ENCODE measurements at regions not wholly inside any gene's neighbourhood (a gene's known extent, or its start where the extent isn't known, plus 50 kb on each side); places are given as distances from the start of the nearest gene placed in this dataset.

DNA sequence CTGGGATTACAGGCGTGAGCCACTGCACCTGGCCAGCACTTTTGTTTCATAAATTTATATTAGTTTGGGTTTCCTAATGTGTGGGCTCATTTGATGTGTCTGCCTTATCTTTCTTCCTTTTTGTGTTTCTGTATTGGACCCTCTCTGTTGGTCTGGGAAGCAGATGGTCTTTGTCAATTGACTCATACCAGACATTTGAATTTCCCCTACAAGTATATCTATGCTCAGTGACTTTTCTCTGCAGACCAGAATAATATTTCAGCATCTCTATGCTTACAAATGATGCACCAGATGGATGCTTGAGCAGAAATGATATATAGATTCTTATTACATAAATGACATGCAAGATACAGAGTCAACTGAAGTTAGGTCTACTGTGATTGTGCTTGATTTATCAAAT lies 329.9 kb upstream of the SLCO3A1 start:
- POLR2A ChIA-PET (ENCODE audit: partially characterized antibody): no interaction called here

DNA sequence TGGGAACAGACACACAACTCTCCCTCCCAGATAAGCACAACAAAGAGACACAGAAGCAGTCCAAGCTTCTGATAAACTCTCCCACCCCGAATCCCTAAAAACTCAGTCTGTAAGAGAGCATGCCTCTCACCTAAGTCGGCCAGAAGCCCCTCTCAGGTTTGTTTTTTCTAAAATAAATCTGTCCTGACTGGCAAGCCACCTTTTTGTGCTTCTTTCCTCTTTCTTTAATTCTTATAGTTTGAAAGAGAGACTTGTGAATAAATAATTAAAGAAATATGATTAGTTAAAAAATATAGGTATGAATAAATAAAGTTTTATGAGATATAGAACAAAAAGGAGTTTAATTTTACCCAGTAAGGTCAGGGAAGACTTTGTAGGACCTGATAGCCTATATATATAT lies 329.0 kb upstream of the SLCO3A1 start:
- Mint-ChIP-seq H3K9me3 (peaks cover 0 to 2% (median 0%) of the 10 kb centered on the region in 8 donors), H3K4me3 (peak overlapping the region in 1 of 8 donors; percentile 11), H3K4me1 (peaks cover 23 to 44% (median 27%) of the 10 kb centered on the region in 4 donors), H3K27ac (peak overlapping the region in 1 of 7 donors; percentile 3), H3K36me3 (no peaks in the 10 kb centered on the region), H3K27me3 (peaks cover 1 to 6% of the 10 kb centered on the region in 2 donors)
- H3K4me1 ChIP-seq (ENCODE audit: insufficient read depth, low read length): peaks cover 33% of the 10 kb centered on the region
- H3K36me3 ChIP-seq (ENCODE audit: insufficient read depth, low read length): no peaks in the 10 kb centered on the region
- H3K4me3 ChIP-seq (ENCODE audit: low read length in 2 of 2): no peak overlapping the region
- no peaks in the 10 kb centered on the region for H3K9me3 ChIP-seq (ENCODE audit: control insufficient read depth in 1 of 2, low read length in 2 of 2)
- no peak overlapping the region for H3K27ac ChIP-seq (ENCODE audit: low read depth, low read length)
- POLR2A ChIA-PET (ENCODE audit: partially characterized antibody): no interaction called here
- intact Hi-C loops (cut with micrococcal nuclease): loop anchor here (5.0 kb wide), 2 partner anchors 52 to 102 kb away; no protein-coding TSS in a partner anchor
- H3K27me3 ChIP-seq (ENCODE audit: insufficient read depth, low read length): no peaks in the 10 kb centered on the region
- CTCF ChIA-PET (ENCODE audit: partially characterized antibody): interaction anchor here (1.1 kb wide), 2 partner anchors 10 to 222 kb away, joined by 3 to 10 read pairs; no protein-coding TSS in a partner anchor
- no peak for DNase-seq

More for the DNA sequence above, 329.9 kb upstream of the SLCO3A1 start:
- intact Hi-C loops (cut with micrococcal nuclease): loop anchor here (2.0 to 5.0 kb wide), 3 partner anchors 51 to 559 kb away; no protein-coding TSS in a partner anchor
- H3K27ac Mint-ChIP-seq: peak overlapping the region in 3 of 7 donors; percentile 9 to 33 (median 25)
- no peak overlapping the region for H3K4me3 Mint-ChIP-seq
- DNase-seq: no peak
- Histone ChIP-seq H3K4me1 (ENCODE audit: insufficient read depth, low read length) (peaks cover 25% of the 10 kb centered on the region), H3K9me3 (ENCODE audit: control insufficient read depth in 1 of 2, low read length in 2 of 2) (no peaks in the 10 kb centered on the region), H3K27ac (ENCODE audit: low read depth, low read length) (no peak overlapping the region), H3K36me3 (ENCODE audit: insufficient read depth, low read length) (no peaks in the 10 kb centered on the region), H3K4me3 (ENCODE audit: low read length in 2 of 2) (no peak overlapping the region), H3K27me3 (ENCODE audit: insufficient read depth, low read length) (no peaks in the 10 kb centered on the region)
- CTCF ChIA-PET (ENCODE audit: partially characterized antibody): interaction anchor here (1.1 kb wide), 2 partner anchors 9 to 221 kb away, joined by 3 to 10 read pairs; no protein-coding TSS in a partner anchor
- peaks cover 0 to 2% (median 0%) of the 10 kb centered on the region in 8 donors for H3K9me3 Mint-ChIP-seq
- peaks cover 19 to 37% (median 24%) of the 10 kb centered on the region in 4 donors for H3K4me1 Mint-ChIP-seq
- H3K36me3 Mint-ChIP-seq: no peaks in the 10 kb centered on the region
- H3K27me3 Mint-ChIP-seq: peaks cover 1 to 6% of the 10 kb centered on the region in 2 donors

- no peaks in the 10 kb centered on the region for H3K9me3 ChIP-seq (ENCODE audit: control insufficient read depth in 1 of 2, low read length in 2 of 2)
- POLR2A ChIA-PET (ENCODE audit: partially characterized antibody): no interaction called here
These were observed 327.8 kb upstream of the SLCO3A1 start for GRCh38 chr15:91525751-91526150.

DNA sequence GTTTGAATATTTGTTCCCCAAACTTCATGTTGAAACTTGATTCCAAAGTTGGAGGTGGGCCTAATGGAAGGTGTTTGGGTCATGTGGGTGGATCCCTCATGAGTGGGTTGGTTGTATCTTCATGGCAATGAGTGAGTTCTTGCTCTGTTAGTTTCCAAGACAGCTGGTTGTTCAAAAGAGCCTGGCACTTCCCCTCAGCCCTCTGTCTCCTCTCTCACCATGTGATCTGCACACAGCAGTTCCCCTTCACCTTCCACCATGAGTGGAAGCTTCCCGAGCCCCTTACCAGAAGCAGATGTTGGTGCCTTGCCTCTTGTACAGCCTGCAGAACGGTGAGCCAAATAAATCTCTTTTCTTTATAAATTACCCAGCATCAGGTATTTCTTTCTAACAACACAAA lies 327.1 kb upstream of the SLCO3A1 start:
- Histone ChIP-seq H3K4me1 (ENCODE audit: insufficient read depth, low read length) (peaks cover 40% of the 10 kb centered on the region), H3K27ac (ENCODE audit: low read depth, low read length) (no peak overlapping the region), H3K27me3 (ENCODE audit: insufficient read depth, low read length) (no peaks in the 10 kb centered on the region), H3K9me3 (ENCODE audit: control insufficient read depth in 1 of 2, low read length in 2 of 2) (no peaks in the 10 kb centered on the region), H3K36me3 (ENCODE audit: insufficient read depth, low read length) (no peaks in the 10 kb centered on the region), H3K4me3 (ENCODE audit: low read length in 2 of 2) (no peak overlapping the region)
- ChIA-PET CTCF (ENCODE audit: partially characterized antibody) (interaction anchor here (1.1 to 1.4 kb wide), 2 partner anchors 15 to 226 kb away, joined by 3 read pairs; no protein-coding TSS in a partner anchor), POLR2A (ENCODE audit: partially characterized antibody) (no interaction called here)
- no peak overlapping the region for H3K27ac Mint-ChIP-seq
- intact Hi-C loops (cut with micrococcal nuclease): no loop called here
- peaks cover 0 to 2% (median 0%) of the 10 kb centered on the region in 8 donors for H3K9me3 Mint-ChIP-seq
- peaks cover 21 to 43% (median 31%) of the 10 kb centered on the region in 4 donors for H3K4me1 Mint-ChIP-seq
- no peaks in the 10 kb centered on the region for H3K36me3 Mint-ChIP-seq
- DNase-seq: no peak
- peaks cover 1 to 6% of the 10 kb centered on the region in 2 donors for H3K27me3 Mint-ChIP-seq
- no peak overlapping the region for H3K4me3 Mint-ChIP-seq

More at GRCh38 chr15:91525751-91526150, 327.8 kb upstream of the SLCO3A1 start:
- peaks cover 23 to 47% (median 32%) of the 10 kb centered on the region in 4 donors for H3K4me1 Mint-ChIP-seq
- H3K9me3 Mint-ChIP-seq: peaks cover 0 to 2% (median 0%) of the 10 kb centered on the region in 8 donors
- Histone ChIP-seq H3K4me1 (ENCODE audit: insufficient read depth, low read length) (peaks cover 40% of the 10 kb centered on the region), H3K4me3 (ENCODE audit: low read length in 2 of 2) (no peak overlapping the region), H3K27me3 (ENCODE audit: insufficient read depth, low read length) (no peaks in the 10 kb centered on the region), H3K27ac (ENCODE audit: low read depth, low read length) (no peak overlapping the region), H3K36me3 (ENCODE audit: insufficient read depth, low read length) (no peaks in the 10 kb centered on the region)
- no peak for DNase-seq
- peak overlapping the region in 1 of 7 donors; percentile 58 for H3K27ac Mint-ChIP-seq
- intact Hi-C loops (cut with micrococcal nuclease): no loop called here
- CTCF ChIA-PET (ENCODE audit: partially characterized antibody): interaction anchor here (1.1 to 1.4 kb wide), 2 partner anchors 14 to 225 kb away, joined by 3 read pairs; no protein-coding TSS in a partner anchor
- no peak overlapping the region for H3K4me3 Mint-ChIP-seq
- H3K27me3 Mint-ChIP-seq: peaks cover 1 to 6% of the 10 kb centered on the region in 2 donors
- no peaks in the 10 kb centered on the region for H3K36me3 Mint-ChIP-seq

DNA sequence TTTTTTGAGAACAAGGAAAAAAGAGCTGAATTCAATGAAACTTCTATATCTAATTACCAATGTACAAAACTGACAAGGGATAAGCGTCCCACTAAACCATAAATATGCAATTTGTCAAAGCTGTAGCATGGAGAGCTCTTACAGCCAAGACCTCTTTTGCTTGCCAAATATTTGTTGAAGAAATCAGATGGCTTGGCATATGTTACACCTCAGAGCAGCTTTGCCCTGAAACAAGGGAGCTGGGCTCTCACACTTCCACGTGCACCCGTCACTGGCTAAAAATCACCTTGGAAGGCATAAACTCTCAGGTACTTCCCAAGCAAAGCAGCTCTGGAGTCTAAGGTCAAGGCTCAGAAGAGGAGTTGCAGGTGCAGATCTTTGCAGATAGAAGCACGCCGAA lies 324.7 kb upstream of the SLCO3A1 start:
- intact Hi-C loops (cut with micrococcal nuclease): no loop called here
- ChIA-PET POLR2A (ENCODE audit: partially characterized antibody) (no interaction called here), CTCF (ENCODE audit: partially characterized antibody) (interaction anchor here (1.4 kb wide), 1 partner anchor 227 kb away, joined by 3 read pairs; no protein-coding TSS in a partner anchor)
- Mint-ChIP-seq H3K36me3 (no peaks in the 10 kb centered on the region), H3K27ac (no peak overlapping the region), H3K27me3 (peaks cover 1 to 8% of the 10 kb centered on the region in 2 donors), H3K9me3 (no peaks in the 10 kb centered on the region), H3K4me3 (peak overlapping the region in 1 of 8 donors; percentile 49), H3K4me1 (peaks cover 11 to 19% (median 17%) of the 10 kb centered on the region in 4 donors)
- no peaks in the 10 kb centered on the region for H3K9me3 ChIP-seq (ENCODE audit: control insufficient read depth in 1 of 2, low read length in 2 of 2)
- H3K27me3 ChIP-seq (ENCODE audit: insufficient read depth, low read length): no peaks in the 10 kb centered on the region
- no peak overlapping the region for H3K27ac ChIP-seq (ENCODE audit: low read depth, low read length)
- DNase-seq: no peak
- no peak overlapping the region for H3K4me3 ChIP-seq (ENCODE audit: low read length in 2 of 2)
- H3K36me3 ChIP-seq (ENCODE audit: insufficient read depth, low read length): no peaks in the 10 kb centered on the region
- H3K4me1 ChIP-seq (ENCODE audit: insufficient read depth, low read length): peaks cover 22% of the 10 kb centered on the region

GRCh38 chr15:91529534-91529933 lies 324.0 kb upstream of the SLCO3A1 start:
- H3K4me3 Mint-ChIP-seq: peak overlapping the region in 2 of 8 donors; percentile 10 to 23
- peaks cover 1 to 8% of the 10 kb centered on the region in 2 donors for H3K27me3 Mint-ChIP-seq
- Histone ChIP-seq H3K4me1 (ENCODE audit: insufficient read depth, low read length) (peaks cover 15% of the 10 kb centered on the region), H3K27me3 (ENCODE audit: insufficient read depth, low read length) (no peaks in the 10 kb centered on the region), H3K4me3 (ENCODE audit: low read length in 2 of 2) (no peak overlapping the region), H3K9me3 (ENCODE audit: control insufficient read depth in 1 of 2, low read length in 2 of 2) (no peaks in the 10 kb centered on the region), H3K36me3 (ENCODE audit: insufficient read depth, low read length) (no peaks in the 10 kb centered on the region), H3K27ac (ENCODE audit: low read depth, low read length) (no peak overlapping the region)
- DNase-seq: no peak
- intact Hi-C loops (cut with micrococcal nuclease): no loop called here
- H3K27ac Mint-ChIP-seq: no peak overlapping the region
- ChIA-PET CTCF (ENCODE audit: partially characterized antibody) (interaction anchor here (1.4 kb wide), 1 partner anchor 227 kb away, joined by 3 read pairs; no protein-coding TSS in a partner anchor), POLR2A (ENCODE audit: partially characterized antibody) (no interaction called here)
- no peaks in the 10 kb centered on the region for H3K36me3 Mint-ChIP-seq
- H3K9me3 Mint-ChIP-seq: no peaks in the 10 kb centered on the region
- peaks cover 7 to 12% (median 10%) of the 10 kb centered on the region in 4 donors for H3K4me1 Mint-ChIP-seq

DNA sequence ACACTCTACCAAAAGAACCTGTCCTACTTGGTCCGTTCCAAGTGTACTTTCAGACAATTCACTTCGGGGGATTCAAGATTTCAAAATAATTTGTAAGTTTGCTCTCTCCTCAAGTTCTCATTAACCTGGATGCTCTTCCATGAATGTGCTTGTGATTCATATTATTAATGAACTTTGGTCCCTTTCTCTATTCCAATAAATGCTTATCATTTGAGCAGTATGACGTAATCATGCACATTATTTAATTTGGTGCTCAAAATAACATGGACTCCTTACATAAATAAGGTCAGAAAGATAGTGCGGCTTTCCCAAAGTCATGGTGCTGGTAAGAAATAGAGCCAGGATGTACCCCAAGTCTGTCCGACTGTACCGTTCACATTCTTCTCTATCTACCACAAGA lies 323.2 kb upstream of the SLCO3A1 start:
- Histone ChIP-seq H3K36me3 (ENCODE audit: insufficient read depth, low read length) (no peaks in the 10 kb centered on the region), H3K27me3 (ENCODE audit: insufficient read depth, low read length) (no peaks in the 10 kb centered on the region), H3K27ac (ENCODE audit: low read depth, low read length) (no peak overlapping the region), H3K9me3 (ENCODE audit: control insufficient read depth in 1 of 2, low read length in 2 of 2) (no peaks in the 10 kb centered on the region), H3K4me1 (ENCODE audit: insufficient read depth, low read length) (peaks cover 15% of the 10 kb centered on the region), H3K4me3 (ENCODE audit: low read length in 2 of 2) (no peak overlapping the region)
- intact Hi-C loops (cut with micrococcal nuclease): no loop called here
- CTCF ChIA-PET (ENCODE audit: partially characterized antibody): no interaction called here
- peaks cover 1 to 8% of the 10 kb centered on the region in 2 donors for H3K27me3 Mint-ChIP-seq
- no peak for DNase-seq
- H3K27ac Mint-ChIP-seq: no peak overlapping the region
- H3K4me3 Mint-ChIP-seq: peak overlapping the region in 1 of 8 donors; percentile 12
- POLR2A ChIA-PET (ENCODE audit: partially characterized antibody): no interaction called here
- peaks cover 7 to 12% (median 10%) of the 10 kb centered on the region in 4 donors for H3K4me1 Mint-ChIP-seq
- no peaks in the 10 kb centered on the region for H3K9me3 Mint-ChIP-seq
- H3K36me3 Mint-ChIP-seq: no peaks in the 10 kb centered on the region

Measured in CD4-positive, alpha-beta memory T cell (primary cell).